ENCODE measurements at regions not wholly inside any gene's neighbourhood (a gene's known extent, or its start where the extent isn't known, plus 50 kb on each side); places are given as distances from the start of the nearest gene placed in this dataset.

- TF ChIP-seq POLR2A (IDR thresholded peaks at IDR 0.05; ENCODE audit: low read depth, low read length) (no peak), POLR2AphosphoS5 (IDR thresholded peaks at IDR 0.05; ENCODE audit: low read depth, low read length) (no peak)
These were observed 436.1 kb downstream of the ANKRD50 start for GRCh38 chr4:124276461-124276860.

Data from GM12892 (cell line).